Stimulated activated naive CD8-positive, alpha-beta T cell treated with anti-CD3 and anti-CD28 coated beads, Interleukin-15, Interleukin-2, amounts not matched to agents 100 ng/mL and 50 ng/mL, for 24 hours (primary cell): ENCODE measurements at regions not wholly inside any gene's neighbourhood (a gene's known extent, or its start where the extent isn't known, plus 50 kb on each side); places are given as distances from the start of the nearest gene placed in this dataset.
"Not testable (repeated sequence)": the region's sequence is repeated elsewhere in the genome, so short reads cannot be mapped to it uniquely, and the experiment has no call there.

Source experiments
- H3K27ac Mint-ChIP-seq: one replicate; pipeline ENCODE4 v1.8.0; 2021; ENCODE audit warnings: mild to moderate bottlenecking, mixed read lengths
- H3K27me3 Mint-ChIP-seq: one replicate; pipeline ENCODE4 v1.8.0; 2021; ENCODE audit warnings: mixed read lengths
- H3K36me3 Mint-ChIP-seq: one replicate; pipeline ENCODE4 v1.8.0; 2021; ENCODE audit warnings: low read depth, mixed read lengths
- H3K4me1 Mint-ChIP-seq: one replicate; pipeline ENCODE4 v1.8.0; 2021; ENCODE audit warnings: low read depth, mixed read lengths
- H3K4me3 Mint-ChIP-seq: one replicate; pipeline ENCODE4 v1.8.0; 2021; ENCODE audit warnings: mild to moderate bottlenecking, mixed read lengths
- H3K9me3 Mint-ChIP-seq: one replicate; pipeline ENCODE4 v1.8.0; 2021; ENCODE audit warnings: mixed read lengths

DNA sequence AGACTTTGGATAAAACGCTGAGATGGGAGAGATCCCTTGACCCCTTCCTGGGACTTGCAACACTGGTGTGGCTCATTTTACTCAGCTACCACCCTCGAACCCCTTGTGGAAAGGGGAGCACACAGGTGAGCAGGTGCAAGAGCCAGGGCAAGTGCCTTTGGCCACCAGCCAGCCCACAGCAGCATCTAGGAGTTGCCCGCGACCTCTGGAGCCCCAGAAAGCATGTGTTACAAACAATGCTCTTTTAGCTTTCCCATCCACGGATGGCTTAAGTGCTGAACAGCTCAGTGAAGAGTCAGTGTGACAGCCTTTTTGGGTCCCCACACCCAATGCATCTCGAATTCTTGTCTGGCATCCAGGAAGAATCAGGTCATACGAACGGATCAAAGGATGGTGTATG lies 197.8 kb downstream of the MEMO1 start:
- Mint-ChIP-seq H3K27ac (no peak overlapping the region), H3K36me3 (no peaks in the 10 kb centered on the region), H3K4me1 (peaks cover 17% of the 10 kb centered on the region), H3K27me3 (no peaks in the 10 kb centered on the region), H3K9me3 (peaks cover under 1% of the 10 kb centered on the region), H3K4me3 (no peak overlapping the region)

- H3K4me3 Mint-ChIP-seq, result no peak overlapping the region
- H3K27me3 Mint-ChIP-seq, result no peaks in the 10 kb centered on the region
- H3K9me3 Mint-ChIP-seq, result no peaks in the 10 kb centered on the region
- H3K27ac Mint-ChIP-seq, result peak overlapping the region; percentile 77
- no peaks in the 10 kb centered on the region for H3K36me3 Mint-ChIP-seq
- H3K4me1 Mint-ChIP-seq, result peaks cover 17% of the 10 kb centered on the region
These were observed 198.6 kb downstream of the MEMO1 start for GRCh38 chr2:31812051-31812798.

GRCh38 chr2:31811482-31811881 lies 199.3 kb downstream of the MEMO1 start:
- Mint-ChIP-seq H3K27me3 (no peaks in the 10 kb centered on the region), H3K9me3 (no peaks in the 10 kb centered on the region), H3K4me1 (peaks cover 17% of the 10 kb centered on the region), H3K36me3 (no peaks in the 10 kb centered on the region), H3K27ac (no peak overlapping the region), H3K4me3 (no peak overlapping the region)

DNA sequence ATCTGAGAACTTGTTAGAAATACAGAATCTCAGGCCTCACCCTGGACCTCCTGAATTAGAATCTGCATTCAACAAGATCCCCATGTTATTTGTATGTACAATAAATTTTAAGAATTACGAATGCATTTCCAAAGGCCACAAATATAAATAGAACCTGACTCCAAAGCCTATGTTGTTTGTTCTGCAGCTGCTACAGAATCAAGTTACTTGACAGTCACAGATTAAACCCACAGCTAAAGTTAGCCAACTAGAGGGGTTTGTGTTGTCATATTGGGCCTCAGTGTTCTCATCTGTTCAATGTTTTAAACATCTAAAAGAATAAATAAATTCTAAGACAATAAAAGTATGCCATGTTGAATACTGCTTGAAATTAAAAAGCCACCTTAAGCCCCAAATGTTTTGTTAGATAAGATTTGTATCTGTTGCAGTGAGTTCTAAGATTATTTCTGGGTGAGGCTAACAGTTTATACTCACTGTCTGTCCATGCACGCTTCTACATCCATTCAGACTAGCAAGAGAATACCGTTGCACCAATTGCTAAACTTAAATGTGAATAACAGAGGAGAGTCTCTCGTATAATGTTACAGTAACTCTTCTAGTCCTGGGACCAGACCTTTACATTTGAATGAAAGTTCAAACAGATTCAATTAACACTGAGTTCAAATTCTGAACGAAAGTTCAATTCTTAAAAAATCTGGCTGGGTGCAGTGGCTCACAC lies 200.4 kb downstream of the MEMO1 start:
- Mint-ChIP-seq H3K9me3 (no peaks in the 10 kb centered on the region), H3K36me3 (no peaks in the 10 kb centered on the region), H3K4me1 (peaks cover 17% of the 10 kb centered on the region), H3K27me3 (no peaks in the 10 kb centered on the region), H3K4me3 (no peak overlapping the region), H3K27ac (no peak overlapping the region)

GRCh38 chr2:31805688-31806087 lies 205.1 kb downstream of the MEMO1 start:
- no peaks in the 10 kb centered on the region for H3K9me3 Mint-ChIP-seq
- peaks cover 4% of the 10 kb centered on the region for H3K4me1 Mint-ChIP-seq
- H3K4me3 Mint-ChIP-seq, result no peak overlapping the region
- no peaks in the 10 kb centered on the region for H3K36me3 Mint-ChIP-seq
- H3K27ac Mint-ChIP-seq, result no peak overlapping the region
- peaks cover 5% of the 10 kb centered on the region for H3K27me3 Mint-ChIP-seq

GRCh38 chr2:31803481-31804153 lies 207.2 kb downstream of the MEMO1 start:
- not testable (repeated sequence) for H3K27ac Mint-ChIP-seq, H3K36me3 Mint-ChIP-seq, H3K4me1 Mint-ChIP-seq, H3K9me3 Mint-ChIP-seq, H3K4me3 Mint-ChIP-seq, H3K27me3 Mint-ChIP-seq

DNA sequence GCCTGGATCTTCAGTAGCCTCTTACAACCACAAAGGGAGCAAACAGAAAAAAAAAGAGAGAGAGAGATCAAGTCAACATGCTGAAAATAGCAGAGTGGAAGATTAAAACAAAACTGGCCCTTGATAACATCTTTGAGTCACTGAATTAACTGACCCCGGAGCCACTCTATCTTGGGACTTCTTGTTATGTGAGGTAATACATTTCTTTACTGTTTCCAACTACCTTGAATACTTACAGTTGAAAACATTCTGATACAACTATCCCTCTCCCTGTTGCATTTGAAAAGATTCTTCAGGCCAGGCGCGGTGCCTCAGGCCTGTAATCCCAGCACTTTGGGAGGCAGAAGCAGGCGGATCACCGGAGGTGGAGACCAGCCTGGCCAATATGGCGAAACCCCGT lies 208.1 kb downstream of the MEMO1 start:
- H3K9me3 Mint-ChIP-seq, result no peaks in the 10 kb centered on the region
- no peak overlapping the region for H3K4me3 Mint-ChIP-seq
- H3K27me3 Mint-ChIP-seq, result peaks cover 5% of the 10 kb centered on the region
- H3K4me1 Mint-ChIP-seq, result peaks cover 4% of the 10 kb centered on the region
- no peaks in the 10 kb centered on the region for H3K36me3 Mint-ChIP-seq
- H3K27ac Mint-ChIP-seq, result no peak overlapping the region

- H3K27ac Mint-ChIP-seq, H3K36me3 Mint-ChIP-seq, H3K4me3 Mint-ChIP-seq, H3K27me3 Mint-ChIP-seq, H3K9me3 Mint-ChIP-seq, H3K4me1 Mint-ChIP-seq: not testable (repeated sequence)
These were observed 211.5 kb downstream of the MEMO1 start for GRCh38 chr2:31799282-31799681.

GRCh38 chr2:31788273-31788672 lies 207.5 kb upstream of the SRD5A2 start:
- Mint-ChIP-seq H3K27me3 (peaks cover 16% of the 10 kb centered on the region), H3K27ac (no peak overlapping the region), H3K4me3 (no peak overlapping the region), H3K4me1 (peaks cover under 1% of the 10 kb centered on the region), H3K36me3 (no peaks in the 10 kb centered on the region), H3K9me3 (no peaks in the 10 kb centered on the region)

GRCh38 chr2:31785876-31786275 lies 205.1 kb upstream of the SRD5A2 start:
- no peaks in the 10 kb centered on the region for H3K4me1 Mint-ChIP-seq
- no peak overlapping the region for H3K27ac Mint-ChIP-seq
- H3K36me3 Mint-ChIP-seq, result no peaks in the 10 kb centered on the region
- H3K9me3 Mint-ChIP-seq, result peaks cover 6% of the 10 kb centered on the region
- H3K27me3 Mint-ChIP-seq, result peaks cover 25% of the 10 kb centered on the region
- no peak overlapping the region for H3K4me3 Mint-ChIP-seq

- H3K9me3 Mint-ChIP-seq, result peaks cover 14% of the 10 kb centered on the region
- H3K36me3 Mint-ChIP-seq, result no peaks in the 10 kb centered on the region
- no peak overlapping the region for H3K4me3 Mint-ChIP-seq
- peaks cover 32% of the 10 kb centered on the region for H3K27me3 Mint-ChIP-seq
- H3K4me1 Mint-ChIP-seq, result no peaks in the 10 kb centered on the region
- H3K27ac Mint-ChIP-seq, result no peak overlapping the region
These were observed 204.1 kb upstream of the SRD5A2 start for GRCh38 chr2:31784868-31785267.

GRCh38 chr2:31783446-31784091 lies 202.8 kb upstream of the SRD5A2 start:
- Mint-ChIP-seq H3K9me3 (peaks cover 14% of the 10 kb centered on the region), H3K27me3 (peaks cover 38% of the 10 kb centered on the region)
- H3K36me3 Mint-ChIP-seq, H3K27ac Mint-ChIP-seq, H3K4me1 Mint-ChIP-seq, H3K4me3 Mint-ChIP-seq: not testable (repeated sequence)

DNA sequence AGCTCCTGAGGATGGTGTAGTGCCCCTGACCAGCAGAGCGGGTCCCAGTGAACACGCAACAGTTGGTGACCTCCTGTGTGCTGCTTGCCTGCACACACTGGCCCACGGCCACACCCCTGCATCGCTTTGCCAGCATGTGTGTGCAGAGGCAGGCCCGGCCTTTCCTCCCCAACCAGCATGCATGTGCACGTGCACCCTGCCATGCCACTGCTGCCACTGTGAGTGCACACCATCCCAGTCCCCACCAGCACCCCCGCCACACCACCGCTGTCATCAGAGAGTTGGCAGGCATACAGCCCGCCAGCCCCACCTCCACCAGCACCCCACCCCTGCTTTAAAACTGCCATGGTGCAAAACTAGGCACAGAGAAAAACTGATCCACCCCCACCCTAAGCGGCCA lies 197.4 kb upstream of the SRD5A2 start:
- no peak overlapping the region for H3K27ac Mint-ChIP-seq
- no peaks in the 10 kb centered on the region for H3K4me1 Mint-ChIP-seq

DNA sequence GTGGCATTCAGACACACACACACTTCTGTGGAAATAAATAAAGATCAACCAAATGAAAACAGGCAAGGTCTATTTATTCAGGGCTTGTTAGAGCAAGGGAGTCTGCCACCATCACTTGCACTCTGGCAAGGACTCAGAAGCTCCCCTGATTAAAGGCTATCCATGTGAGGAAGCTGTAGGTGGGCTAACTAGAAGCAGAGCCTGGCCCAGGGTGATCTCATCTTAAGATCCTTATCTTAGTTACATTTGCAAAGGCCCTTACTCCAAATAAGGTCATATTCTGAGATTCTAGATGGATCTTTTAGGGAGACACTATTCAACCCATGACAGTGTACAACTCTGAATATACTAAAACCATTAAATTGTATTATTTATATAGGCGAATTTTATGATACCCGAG lies 190.0 kb upstream of the SRD5A2 start:
- no peak overlapping the region for H3K4me3 Mint-ChIP-seq
- H3K4me1 Mint-ChIP-seq, result no peaks in the 10 kb centered on the region
- peaks cover 4% of the 10 kb centered on the region for H3K27me3 Mint-ChIP-seq
- no peak overlapping the region for H3K27ac Mint-ChIP-seq
- no peaks in the 10 kb centered on the region for H3K36me3 Mint-ChIP-seq
- no peaks in the 10 kb centered on the region for H3K9me3 Mint-ChIP-seq

More for the DNA sequence above, 197.4 kb upstream of the SRD5A2 start:
- Mint-ChIP-seq H3K36me3 (no peaks in the 10 kb centered on the region), H3K9me3 (peaks cover 14% of the 10 kb centered on the region), H3K4me3 (no peak overlapping the region), H3K27me3 (peaks cover 35% of the 10 kb centered on the region)
